DND-41 (cell line): ENCODE measurements at regions not wholly inside any gene's neighbourhood (a gene's known extent, or its start where the extent isn't known, plus 50 kb on each side); places are given as distances from the start of the nearest gene placed in this dataset.

Source experiments
- ATAC-seq: fragments of 200-7000 bp; cut with Tn5 transposase; 3 replicates; pipeline ENCODE4 v1.9.1; 2021; ENCODE audit warnings: low read depth; ENCODE audit not compliant: insufficient read depth
- DNase-seq: peaks from one replicate; pipeline ENCODE4 v3.0.0-alpha.2; 2020
- H2AFZ ChIP-seq: 2 replicates; pipeline ENCODE4 v1.6.0; 2012; ENCODE audit warnings: low read depth, low read length
- H3K27ac ChIP-seq: 2 replicates; pipeline ENCODE4 v1.5.1; 2012; ENCODE audit warnings: low read length, inconsistent platforms
- H3K27me3 ChIP-seq: fragments of 200-600 bp; sonication (generic); 2 replicates; pipeline ENCODE4 v1.6.0; 2012; ENCODE audit warnings: low read length, mild to moderate bottlenecking, inconsistent platforms; ENCODE audit not compliant: insufficient read depth, poor library complexity
- H3K36me3 ChIP-seq: 2 replicates; pipeline ENCODE4 v1.5.1; 2012; ENCODE audit warnings: low read length, inconsistent platforms; ENCODE audit not compliant: insufficient read depth
- H3K4me1 ChIP-seq: 2 replicates; pipeline ENCODE4 v1.5.1; 2012; ENCODE audit warnings: mild to moderate bottlenecking, low read length; ENCODE audit not compliant: insufficient read depth
- H3K4me2 ChIP-seq: 2 replicates; pipeline ENCODE4 v1.6.0; 2012; ENCODE audit warnings: mild to moderate bottlenecking, moderate library complexity, low read length, inconsistent platforms; ENCODE audit not compliant: insufficient read depth
- H3K4me3 ChIP-seq, 2 experiments: fragments of 200-600 bp in 1 of 2; shearing (Covaris generic) in 1 of 2; 2 replicates each; pipeline ENCODE4 v1.5.1; 2012 to 2016; ENCODE audit warnings: inconsistent platforms in 2 of 2, low read length in 2 of 2, mild to moderate bottlenecking in 2 of 2, low read depth in 1 of 2, moderate library complexity in 1 of 2
- H3K79me2 ChIP-seq: 2 replicates; pipeline ENCODE4 v1.6.0; 2012; ENCODE audit warnings: low read length, inconsistent platforms; ENCODE audit not compliant: insufficient read depth
- H3K9ac ChIP-seq: 2 replicates; pipeline ENCODE4 v1.6.0; 2012; ENCODE audit warnings: low read depth, mild to moderate bottlenecking, inconsistent platforms, low read length, moderate library complexity
- H3K9me3 ChIP-seq: 2 replicates; pipeline ENCODE4 v1.5.1; 2012; ENCODE audit warnings: low read length, moderate library complexity, mild to moderate bottlenecking, inconsistent platforms; ENCODE audit not compliant: insufficient read depth, severe bottlenecking
- H4K20me1 ChIP-seq: 2 replicates; pipeline ENCODE4 v1.6.0; 2012; ENCODE audit warnings: low read length; ENCODE audit not compliant: insufficient read depth
- EZH2 ChIP-seq: IDR thresholded peaks from 3 replicates; pipeline ENCODE4 v1.6.1; 2012; ENCODE audit warnings: borderline replicate concordance, low read depth, mild to moderate bottlenecking, moderate library complexity, low read length, inconsistent platforms; ENCODE audit not compliant: severe bottlenecking
- TF ChIP-seq, protein P1 (sequence below): IDR thresholded peaks from 2 replicates; pipeline ENCODE4 v1.5.1; 2012; ENCODE audit warnings: borderline replicate concordance, low read length, moderate library complexity, mild to moderate bottlenecking; ENCODE audit not compliant: poor library complexity, severe bottlenecking; ENCODE audit errors: extremely low read depth

DNA sequence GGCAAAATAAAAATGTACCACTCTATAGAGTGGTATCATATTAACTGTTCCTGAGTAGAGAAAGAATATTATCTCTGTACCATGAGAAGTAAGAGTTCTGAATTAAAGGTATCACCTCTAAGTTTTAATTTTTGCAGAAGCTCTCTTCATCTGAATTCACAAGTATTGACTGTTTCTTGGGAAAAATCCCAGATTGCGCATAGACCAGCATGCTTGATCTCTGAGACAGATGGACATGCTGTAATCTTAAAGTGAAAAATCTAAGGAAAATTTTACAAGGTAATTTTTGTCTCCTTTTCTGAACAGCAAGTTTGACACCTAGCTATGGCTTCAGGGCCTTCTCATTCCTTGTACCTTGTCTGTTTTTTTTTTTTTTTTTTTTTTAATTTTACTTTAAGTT is 1050.7 kb upstream of the RBFOX1 start:
- Histone ChIP-seq H3K36me3 (no peaks in the 10 kb centered on the region), H3K4me1 (no peaks in the 10 kb centered on the region), H3K79me2 (no peaks in the 10 kb centered on the region), H3K27ac (no peak overlapping the region), H3K4me3 (no peak overlapping the region), H3K9me3 (no peaks in the 10 kb centered on the region), H3K9ac (no peak overlapping the region), H4K20me1 (no peaks in the 10 kb centered on the region), H2AFZ (no peak overlapping the region), H3K4me2 (no peak overlapping the region), H3K27me3 (peaks cover 3% of the 10 kb centered on the region)
- ATAC-seq (no peak), DNase-seq (no peak)
- no peak for TF ChIP-seq EZH2
- TF ChIP-seq, protein P1, sequence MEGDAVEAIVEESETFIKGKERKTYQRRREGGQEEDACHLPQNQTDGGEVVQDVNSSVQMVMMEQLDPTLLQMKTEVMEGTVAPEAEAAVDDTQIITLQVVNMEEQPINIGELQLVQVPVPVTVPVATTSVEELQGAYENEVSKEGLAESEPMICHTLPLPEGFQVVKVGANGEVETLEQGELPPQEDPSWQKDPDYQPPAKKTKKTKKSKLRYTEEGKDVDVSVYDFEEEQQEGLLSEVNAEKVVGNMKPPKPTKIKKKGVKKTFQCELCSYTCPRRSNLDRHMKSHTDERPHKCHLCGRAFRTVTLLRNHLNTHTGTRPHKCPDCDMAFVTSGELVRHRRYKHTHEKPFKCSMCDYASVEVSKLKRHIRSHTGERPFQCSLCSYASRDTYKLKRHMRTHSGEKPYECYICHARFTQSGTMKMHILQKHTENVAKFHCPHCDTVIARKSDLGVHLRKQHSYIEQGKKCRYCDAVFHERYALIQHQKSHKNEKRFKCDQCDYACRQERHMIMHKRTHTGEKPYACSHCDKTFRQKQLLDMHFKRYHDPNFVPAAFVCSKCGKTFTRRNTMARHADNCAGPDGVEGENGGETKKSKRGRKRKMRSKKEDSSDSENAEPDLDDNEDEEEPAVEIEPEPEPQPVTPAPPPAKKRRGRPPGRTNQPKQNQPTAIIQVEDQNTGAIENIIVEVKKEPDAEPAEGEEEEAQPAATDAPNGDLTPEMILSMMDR = no peak

DNA sequence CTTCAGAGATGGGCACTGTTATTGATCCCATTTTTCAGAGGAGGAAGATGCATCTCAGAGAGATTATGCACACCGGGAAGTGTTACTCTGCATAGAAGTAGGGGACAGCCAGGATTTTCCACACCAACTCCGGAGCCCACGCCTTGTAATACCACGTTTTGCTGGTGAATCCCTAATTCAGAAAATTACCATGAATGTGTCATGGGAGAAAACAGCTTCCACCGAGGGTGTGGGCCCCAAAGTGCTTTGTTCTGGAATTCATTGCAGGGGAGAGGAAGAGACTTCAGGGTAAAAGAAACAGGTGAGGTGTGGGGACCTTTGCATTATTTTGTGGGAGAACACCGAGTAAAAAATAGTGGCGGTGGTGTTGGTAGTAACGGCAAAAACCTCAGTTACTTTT is 1051.4 kb upstream of the RBFOX1 start:
- H3K79me2 ChIP-seq = no peaks in the 10 kb centered on the region
- H3K27ac ChIP-seq = no peak overlapping the region
- H3K4me2 ChIP-seq = no peak overlapping the region
- ATAC-seq (no peak), DNase-seq (no peak)
- H3K9me3 ChIP-seq = no peaks in the 10 kb centered on the region
- peaks cover 3% of the 10 kb centered on the region for H3K27me3 ChIP-seq
- no peak overlapping the region for H2AFZ ChIP-seq
- H3K4me3 ChIP-seq = no peak overlapping the region
- no peaks in the 10 kb centered on the region for H3K4me1 ChIP-seq
- TF ChIP-seq, protein P1 = no peak
- TF ChIP-seq EZH2 = no peak
- no peaks in the 10 kb centered on the region for H3K36me3 ChIP-seq
- no peaks in the 10 kb centered on the region for H4K20me1 ChIP-seq
- H3K9ac ChIP-seq = no peak overlapping the region

DNA sequence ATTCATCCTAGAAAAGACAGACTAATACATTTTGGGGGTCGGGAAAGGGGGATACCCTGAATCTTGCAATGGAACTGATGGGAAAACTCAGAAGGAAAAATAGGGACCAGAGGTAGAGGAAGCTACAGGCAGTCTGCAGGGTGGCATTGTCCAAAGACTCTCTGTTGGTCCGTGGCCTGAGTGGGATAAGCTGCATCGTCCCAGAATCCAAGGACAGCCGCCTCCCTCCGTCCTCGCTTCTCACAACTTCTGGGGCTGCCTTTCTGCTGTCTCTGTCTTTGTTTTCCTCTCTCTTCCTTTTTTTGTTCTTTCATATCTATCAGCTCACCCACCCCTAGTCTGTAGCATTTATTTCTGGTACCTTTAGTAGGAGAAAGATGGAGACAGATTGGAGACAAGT is 1052.6 kb upstream of the RBFOX1 start:
- no peak overlapping the region for H3K9ac ChIP-seq

More for the DNA sequence above, 1052.6 kb upstream of the RBFOX1 start:
- no peak overlapping the region for H3K4me2 ChIP-seq
- H3K27me3 ChIP-seq = peaks cover 3% of the 10 kb centered on the region
- DNase-seq (no peak), ATAC-seq (no peak)
- no peaks in the 10 kb centered on the region for H3K79me2 ChIP-seq
- TF ChIP-seq, protein P1 = no peak
- no peak for TF ChIP-seq EZH2
- no peak overlapping the region for H2AFZ ChIP-seq
- H4K20me1 ChIP-seq = no peaks in the 10 kb centered on the region
- H3K4me3 ChIP-seq = no peak overlapping the region
- no peaks in the 10 kb centered on the region for H3K36me3 ChIP-seq
- no peaks in the 10 kb centered on the region for H3K9me3 ChIP-seq
- H3K27ac ChIP-seq = no peak overlapping the region
- no peaks in the 10 kb centered on the region for H3K4me1 ChIP-seq
